Erythroblast (primary cell): ENCODE measurements at regions not wholly inside any gene's neighbourhood (a gene's known extent, or its start where the extent isn't known, plus 50 kb on each side); places are given as distances from the start of the nearest gene placed in this dataset.

Experiments used
- GATA1 ChIP-seq: IDR thresholded peaks from 2 replicates; pipeline ENCODE4 v1.6.1; 2011; ENCODE audit warnings: low read depth, mild to moderate bottlenecking, control low read depth, low read length, moderate library complexity
- POLR2A ChIP-seq: IDR thresholded peaks from 2 replicates; pipeline ENCODE4 v1.6.1; 2011; ENCODE audit warnings: mild to moderate bottlenecking, low read length

GRCh38 chr3:144107923-144108322, 136.3 kb downstream of the DIPK2A start:
- TF ChIP-seq POLR2A (no peak), GATA1 (no peak)
